ENCODE measurements at regions not wholly inside any gene's neighbourhood (a gene's known extent, or its start where the extent isn't known, plus 50 kb on each side); places are given as distances from the start of the nearest gene placed in this dataset.

DNA sequence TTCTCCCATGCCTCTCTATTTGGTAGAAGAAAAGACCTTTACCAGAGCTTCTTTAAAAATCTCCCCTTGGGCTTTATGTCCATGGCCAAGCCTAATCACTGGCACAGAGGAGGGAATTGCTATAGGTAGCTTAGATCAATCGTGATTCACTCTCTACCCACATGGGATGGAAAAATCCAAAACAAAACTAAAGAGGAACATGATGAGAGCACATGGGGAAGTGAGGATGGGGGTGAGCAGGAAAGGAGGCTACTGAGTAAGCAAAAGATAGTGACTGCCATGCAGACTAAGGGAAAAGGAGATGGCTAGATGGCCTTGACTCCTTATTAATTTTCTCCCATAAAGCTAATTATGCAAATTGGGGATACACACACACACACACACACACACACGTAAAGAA lies 201.2 kb downstream of the HS3ST3A1 start:
- ChIA-PET CTCF (no interaction called here), POLR2A (no interaction called here)
- no peak overlapping the region for H3K27ac Mint-ChIP-seq
- ATAC-seq: no peak
- no peak overlapping the region for H3K4me3 Mint-ChIP-seq
- no peaks in the 10 kb centered on the region for H3K9me3 Mint-ChIP-seq (ENCODE audit: insufficient read depth)
- no peaks in the 10 kb centered on the region for H3K4me1 Mint-ChIP-seq (ENCODE audit: low read depth)
- H3K27me3 Mint-ChIP-seq (ENCODE audit: low read depth): no peaks in the 10 kb centered on the region
- DNase-seq: no peak
- H3K36me3 Mint-ChIP-seq (ENCODE audit: low read depth): no peaks in the 10 kb centered on the region

DNA sequence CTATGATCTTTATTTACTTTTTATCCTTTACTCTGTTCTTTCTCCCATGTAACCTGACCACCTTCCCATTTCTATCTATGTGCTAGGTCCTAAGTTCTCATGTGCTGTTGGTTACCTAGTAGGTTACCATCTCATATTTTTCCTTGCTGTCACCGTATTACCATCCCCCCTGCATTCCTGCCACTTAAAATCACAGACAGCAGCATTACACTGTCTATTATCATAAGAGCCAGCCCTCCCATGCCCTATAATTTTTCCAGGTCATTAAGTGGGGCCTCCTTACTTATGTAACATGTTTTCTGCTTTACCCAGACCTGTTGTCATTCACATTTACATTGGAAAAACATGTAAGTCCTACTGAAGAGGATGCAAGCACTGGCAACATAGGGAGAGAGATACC lies 202.9 kb downstream of the HS3ST3A1 start:
- POLR2A ChIA-PET: no interaction called here
- CTCF ChIA-PET: no interaction called here
- no peak for DNase-seq
- Mint-ChIP-seq H3K9me3 (ENCODE audit: insufficient read depth) (no peaks in the 10 kb centered on the region), H3K27me3 (ENCODE audit: low read depth) (no peaks in the 10 kb centered on the region), H3K27ac (no peak overlapping the region), H3K4me1 (ENCODE audit: low read depth) (no peaks in the 10 kb centered on the region), H3K36me3 (ENCODE audit: low read depth) (no peaks in the 10 kb centered on the region), H3K4me3 (no peak overlapping the region)
- ATAC-seq: no peak

DNA sequence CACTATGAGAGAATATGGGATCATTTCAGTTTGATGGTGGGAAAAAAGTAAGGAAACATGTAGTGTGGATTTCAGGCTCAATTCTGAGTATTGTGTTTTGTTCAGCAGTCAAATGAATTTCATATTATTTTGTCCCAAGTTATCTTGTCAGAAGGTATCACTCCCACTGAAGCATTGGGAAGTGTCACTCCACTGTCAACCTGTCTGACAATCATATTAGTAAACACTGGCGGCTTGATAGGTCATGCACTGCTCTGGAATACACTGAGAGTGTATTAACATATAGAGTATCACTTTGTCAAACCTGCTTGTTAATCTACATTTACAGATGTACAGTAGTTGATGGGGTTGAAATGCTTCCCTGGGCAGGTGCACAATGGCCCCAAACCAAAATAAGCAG lies 203.6 kb downstream of the HS3ST3A1 start:
- H3K36me3 Mint-ChIP-seq (ENCODE audit: low read depth): no peaks in the 10 kb centered on the region
- H3K27me3 Mint-ChIP-seq (ENCODE audit: low read depth): no peaks in the 10 kb centered on the region
- no peaks in the 10 kb centered on the region for H3K4me1 Mint-ChIP-seq (ENCODE audit: low read depth)
- ChIA-PET POLR2A (no interaction called here), CTCF (no interaction called here)
- ATAC-seq: no peak
- DNase-seq: no peak
- no peak overlapping the region for H3K27ac Mint-ChIP-seq
- no peak overlapping the region for H3K4me3 Mint-ChIP-seq
- no peaks in the 10 kb centered on the region for H3K9me3 Mint-ChIP-seq (ENCODE audit: insufficient read depth)

DNA sequence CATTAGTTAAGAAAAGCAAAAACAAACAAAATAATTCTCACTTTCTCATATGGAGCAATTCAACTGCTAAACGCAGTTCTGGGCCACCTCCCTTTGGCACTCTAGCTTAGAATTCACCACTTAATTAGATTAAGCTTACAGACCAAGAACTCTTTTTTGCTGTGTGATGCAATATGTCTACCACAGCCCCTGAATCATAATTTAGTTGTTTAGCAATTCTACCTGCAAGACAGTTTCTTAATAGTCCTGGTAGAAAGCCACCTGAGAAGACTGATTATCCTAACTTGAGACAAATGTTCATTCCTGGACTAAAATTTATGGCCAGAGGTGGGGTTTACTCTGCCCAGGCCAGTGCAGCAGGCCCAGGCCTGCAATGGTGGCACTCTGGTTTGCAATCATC lies 205.9 kb downstream of the HS3ST3A1 start:
- Mint-ChIP-seq H3K36me3 (ENCODE audit: low read depth) (no peaks in the 10 kb centered on the region), H3K4me3 (no peak overlapping the region), H3K27ac (no peak overlapping the region), H3K9me3 (ENCODE audit: insufficient read depth) (no peaks in the 10 kb centered on the region), H3K4me1 (ENCODE audit: low read depth) (no peaks in the 10 kb centered on the region), H3K27me3 (ENCODE audit: low read depth) (no peaks in the 10 kb centered on the region)
- ChIA-PET CTCF (no interaction called here), POLR2A (no interaction called here)
- ATAC-seq: no peak
- DNase-seq: no peak

DNA sequence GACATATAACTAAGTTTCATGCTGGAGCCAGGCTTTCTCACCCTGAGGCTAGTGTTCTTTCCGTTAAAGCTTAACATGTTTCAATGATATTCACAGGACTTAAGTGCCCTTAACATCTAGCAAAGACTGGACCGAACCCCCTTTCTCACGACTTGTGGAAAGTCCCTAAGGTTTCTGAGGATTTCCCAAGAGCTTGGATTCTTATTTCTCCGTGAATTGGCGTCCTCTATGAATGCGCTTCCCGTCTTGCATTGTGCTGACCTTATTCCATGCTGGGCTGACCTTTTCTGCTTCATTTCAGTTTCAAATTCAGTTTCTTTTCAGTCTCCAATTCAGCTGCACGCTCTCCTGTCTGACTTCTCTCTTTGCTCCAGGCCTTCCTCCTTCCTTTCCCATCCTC lies 206.4 kb downstream of the HS3ST3A1 start:
- H3K27me3 Mint-ChIP-seq (ENCODE audit: low read depth): no peaks in the 10 kb centered on the region
- CTCF ChIA-PET: no interaction called here
- H3K36me3 Mint-ChIP-seq (ENCODE audit: low read depth): no peaks in the 10 kb centered on the region
- no peaks in the 10 kb centered on the region for H3K4me1 Mint-ChIP-seq (ENCODE audit: low read depth)
- no peak overlapping the region for H3K4me3 Mint-ChIP-seq
- no peaks in the 10 kb centered on the region for H3K9me3 Mint-ChIP-seq (ENCODE audit: insufficient read depth)
- DNase-seq (no peak), ATAC-seq (no peak)
- POLR2A ChIA-PET: no interaction called here
- no peak overlapping the region for H3K27ac Mint-ChIP-seq

DNA sequence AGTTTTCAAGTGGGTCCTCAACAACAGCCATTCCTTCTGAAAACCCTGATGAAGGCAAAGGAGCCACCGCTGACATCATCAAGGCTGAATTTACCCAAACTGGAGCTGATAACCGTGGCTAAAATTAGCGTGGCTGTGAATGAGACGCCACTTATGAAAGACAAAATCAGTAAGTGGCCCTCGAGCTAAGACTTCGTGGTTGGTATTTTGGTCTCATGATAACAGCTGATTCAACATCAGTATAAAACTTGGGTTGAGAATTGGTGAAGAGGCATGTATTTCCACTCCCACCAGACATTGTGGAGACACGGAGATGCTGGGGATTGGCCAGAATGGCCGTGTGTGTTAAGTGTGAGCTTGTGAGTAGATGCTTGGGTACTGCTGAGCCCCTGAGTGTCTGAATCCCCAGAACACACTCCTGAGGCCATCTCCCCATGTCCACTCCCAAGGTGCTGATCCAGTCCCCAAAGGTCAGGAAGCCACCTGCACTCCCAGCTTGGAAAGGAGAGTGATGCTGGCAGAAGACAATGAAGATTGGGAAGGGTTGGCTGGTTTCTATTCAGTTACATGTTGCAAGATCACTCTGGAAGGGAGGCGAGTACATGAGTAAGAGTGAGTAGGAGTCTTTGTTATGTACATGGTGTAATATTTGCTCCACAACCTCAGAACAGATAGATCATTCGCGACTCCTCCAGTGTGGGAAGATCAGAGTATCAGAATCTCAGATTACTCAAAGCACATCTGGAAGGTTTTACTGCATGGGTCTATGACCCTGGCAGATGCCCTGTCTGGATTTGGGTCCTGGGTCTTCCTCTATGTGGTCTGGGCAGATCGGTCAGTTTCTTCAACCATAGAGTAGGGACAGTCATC lies 207.7 kb downstream of the HS3ST3A1 start:
- no peak for DNase-seq
- Mint-ChIP-seq H3K27me3 (ENCODE audit: low read depth) (no peaks in the 10 kb centered on the region), H3K4me1 (ENCODE audit: low read depth) (no peaks in the 10 kb centered on the region), H3K9me3 (ENCODE audit: insufficient read depth) (no peaks in the 10 kb centered on the region), H3K36me3 (ENCODE audit: low read depth) (no peaks in the 10 kb centered on the region), H3K27ac (no peak overlapping the region), H3K4me3 (no peak overlapping the region)
- no peak for ATAC-seq
- CTCF ChIA-PET: no interaction called here
- POLR2A ChIA-PET: no interaction called here

DNA sequence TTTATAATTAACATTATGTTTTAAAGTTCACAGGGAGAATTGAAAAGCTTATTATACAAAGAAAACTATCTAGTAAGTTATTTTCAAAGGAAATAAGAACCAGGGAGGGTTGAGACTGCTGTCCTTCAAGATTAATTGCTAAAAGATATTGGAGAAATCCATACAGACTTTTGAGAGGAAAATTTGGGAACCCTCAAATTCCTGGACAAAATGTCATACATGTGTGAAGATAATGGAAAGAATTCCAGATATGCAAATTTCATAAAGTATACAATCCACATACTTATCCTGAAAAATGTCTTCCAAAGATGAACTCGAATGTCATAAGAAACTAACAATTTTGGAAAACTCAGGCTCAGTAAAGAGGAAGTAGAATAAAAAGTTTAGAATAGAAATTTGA lies 213.8 kb downstream of the HS3ST3A1 start:
- H3K9me3 Mint-ChIP-seq (ENCODE audit: insufficient read depth): no peaks in the 10 kb centered on the region
- ChIA-PET POLR2A (no interaction called here), CTCF (no interaction called here)
- no peak overlapping the region for H3K4me3 Mint-ChIP-seq
- H3K4me1 Mint-ChIP-seq (ENCODE audit: low read depth): no peaks in the 10 kb centered on the region
- DNase-seq (no peak), ATAC-seq (no peak)
- no peak overlapping the region for H3K27ac Mint-ChIP-seq
- no peaks in the 10 kb centered on the region for H3K27me3 Mint-ChIP-seq (ENCODE audit: low read depth)
- H3K36me3 Mint-ChIP-seq (ENCODE audit: low read depth): no peaks in the 10 kb centered on the region

DNA sequence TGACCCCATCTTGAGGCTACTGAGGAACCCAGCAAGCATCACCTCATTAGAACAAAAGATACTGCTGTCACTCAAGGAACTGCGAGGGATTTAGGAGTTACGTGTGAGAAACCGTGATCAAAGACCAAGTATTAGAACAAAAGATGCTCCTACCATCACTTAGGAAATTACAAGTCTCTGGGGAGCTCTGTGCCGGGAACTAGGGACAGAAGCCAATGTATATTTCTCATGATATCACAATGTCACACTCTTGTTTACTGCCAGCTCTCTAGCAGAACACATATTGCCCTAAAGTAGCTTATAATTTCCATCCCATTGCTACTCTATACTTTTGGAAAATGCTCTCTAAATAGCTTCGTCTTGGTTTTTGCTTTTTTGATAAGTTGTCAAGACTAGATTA lies 214.5 kb downstream of the HS3ST3A1 start:
- Mint-ChIP-seq H3K9me3 (ENCODE audit: insufficient read depth) (no peaks in the 10 kb centered on the region), H3K27me3 (ENCODE audit: low read depth) (no peaks in the 10 kb centered on the region), H3K36me3 (ENCODE audit: low read depth) (no peaks in the 10 kb centered on the region), H3K4me3 (no peak overlapping the region), H3K4me1 (ENCODE audit: low read depth) (no peaks in the 10 kb centered on the region), H3K27ac (no peak overlapping the region)
- DNase-seq: no peak
- ChIA-PET POLR2A (no interaction called here), CTCF (no interaction called here)
- no peak for ATAC-seq

DNA sequence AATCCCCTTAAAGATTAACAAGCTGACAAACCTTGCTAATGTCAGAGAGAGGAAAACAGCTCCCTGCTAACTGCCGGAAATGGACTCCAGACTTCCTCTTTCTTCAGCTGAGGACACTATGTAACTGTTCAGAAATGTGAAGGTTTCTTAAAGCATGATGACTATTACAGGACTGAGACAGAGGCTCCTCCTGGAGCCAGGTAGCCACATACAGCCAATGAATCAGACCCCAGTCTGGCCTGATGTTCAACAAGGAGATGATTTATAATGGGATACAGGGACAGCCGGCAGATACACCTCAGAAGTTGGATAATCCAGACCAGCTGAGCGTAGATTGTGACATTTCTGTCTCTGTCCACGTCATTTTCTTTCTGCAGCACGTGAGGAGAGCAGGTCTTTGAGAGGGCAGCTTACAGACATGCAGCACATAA lies 216.2 kb downstream of the HS3ST3A1 start:
- H3K9me3 Mint-ChIP-seq (ENCODE audit: insufficient read depth): no peaks in the 10 kb centered on the region
- ATAC-seq (no peak), DNase-seq (no peak)
- H3K4me1 Mint-ChIP-seq (ENCODE audit: low read depth): no peaks in the 10 kb centered on the region
- no peaks in the 10 kb centered on the region for H3K27me3 Mint-ChIP-seq (ENCODE audit: low read depth)
- H3K36me3 Mint-ChIP-seq (ENCODE audit: low read depth): no peaks in the 10 kb centered on the region
- no peak overlapping the region for H3K4me3 Mint-ChIP-seq
- no peak overlapping the region for H3K27ac Mint-ChIP-seq
- POLR2A ChIA-PET: no interaction called here
- CTCF ChIA-PET: no interaction called here

DNA sequence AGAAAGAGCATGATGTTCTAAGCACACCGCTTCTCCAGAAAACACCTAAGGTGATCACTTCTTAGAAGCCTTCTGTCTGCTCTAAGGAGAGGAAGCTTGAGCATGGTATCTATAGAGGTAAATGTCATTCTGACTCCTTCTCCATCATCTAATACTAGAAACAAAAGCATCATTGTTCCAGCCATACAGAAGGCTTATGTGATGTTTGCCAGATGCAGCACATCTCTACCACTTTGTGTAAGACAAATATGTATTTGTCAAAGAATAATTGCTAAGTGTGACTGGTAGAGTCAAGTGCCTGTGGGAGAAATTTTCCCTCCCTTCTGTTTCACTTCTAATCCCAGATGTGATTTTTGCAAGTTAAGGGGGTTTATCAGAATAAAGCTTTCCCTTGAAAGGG lies 217.1 kb downstream of the HS3ST3A1 start:
- ATAC-seq (no peak), DNase-seq (no peak)
- Mint-ChIP-seq H3K4me1 (ENCODE audit: low read depth) (no peaks in the 10 kb centered on the region), H3K36me3 (ENCODE audit: low read depth) (no peaks in the 10 kb centered on the region), H3K4me3 (no peak overlapping the region), H3K9me3 (ENCODE audit: insufficient read depth) (no peaks in the 10 kb centered on the region), H3K27ac (no peak overlapping the region), H3K27me3 (ENCODE audit: low read depth) (no peaks in the 10 kb centered on the region)
- POLR2A ChIA-PET: no interaction called here
- CTCF ChIA-PET: no interaction called here

DNA sequence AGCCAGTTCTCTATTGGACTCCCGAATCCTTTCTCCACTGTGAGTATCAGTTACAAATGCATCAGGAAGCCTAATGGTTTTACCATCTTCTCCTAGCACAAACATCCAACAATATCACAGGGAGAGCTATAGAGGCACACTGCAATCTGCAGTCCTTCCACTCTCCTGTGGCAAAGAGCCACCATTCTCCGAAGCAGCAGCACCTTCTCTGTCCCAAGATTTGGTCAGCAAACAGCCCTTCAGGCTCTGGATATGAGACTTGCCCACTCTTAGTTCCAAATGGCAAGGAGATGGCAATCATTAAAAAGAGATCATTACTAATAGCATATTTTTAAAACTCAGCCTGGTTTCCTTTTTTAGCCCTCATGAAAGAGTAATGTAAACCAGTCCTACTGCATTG lies 223.4 kb downstream of the HS3ST3A1 start:
- Mint-ChIP-seq H3K4me1 (ENCODE audit: low read depth) (no peaks in the 10 kb centered on the region), H3K27me3 (ENCODE audit: low read depth) (no peaks in the 10 kb centered on the region), H3K4me3 (no peak overlapping the region), H3K27ac (no peak overlapping the region), H3K36me3 (ENCODE audit: low read depth) (no peaks in the 10 kb centered on the region), H3K9me3 (ENCODE audit: insufficient read depth) (no peaks in the 10 kb centered on the region)
- ATAC-seq (no peak), DNase-seq (no peak)
- CTCF ChIA-PET: no interaction called here
- POLR2A ChIA-PET: no interaction called here

DNA sequence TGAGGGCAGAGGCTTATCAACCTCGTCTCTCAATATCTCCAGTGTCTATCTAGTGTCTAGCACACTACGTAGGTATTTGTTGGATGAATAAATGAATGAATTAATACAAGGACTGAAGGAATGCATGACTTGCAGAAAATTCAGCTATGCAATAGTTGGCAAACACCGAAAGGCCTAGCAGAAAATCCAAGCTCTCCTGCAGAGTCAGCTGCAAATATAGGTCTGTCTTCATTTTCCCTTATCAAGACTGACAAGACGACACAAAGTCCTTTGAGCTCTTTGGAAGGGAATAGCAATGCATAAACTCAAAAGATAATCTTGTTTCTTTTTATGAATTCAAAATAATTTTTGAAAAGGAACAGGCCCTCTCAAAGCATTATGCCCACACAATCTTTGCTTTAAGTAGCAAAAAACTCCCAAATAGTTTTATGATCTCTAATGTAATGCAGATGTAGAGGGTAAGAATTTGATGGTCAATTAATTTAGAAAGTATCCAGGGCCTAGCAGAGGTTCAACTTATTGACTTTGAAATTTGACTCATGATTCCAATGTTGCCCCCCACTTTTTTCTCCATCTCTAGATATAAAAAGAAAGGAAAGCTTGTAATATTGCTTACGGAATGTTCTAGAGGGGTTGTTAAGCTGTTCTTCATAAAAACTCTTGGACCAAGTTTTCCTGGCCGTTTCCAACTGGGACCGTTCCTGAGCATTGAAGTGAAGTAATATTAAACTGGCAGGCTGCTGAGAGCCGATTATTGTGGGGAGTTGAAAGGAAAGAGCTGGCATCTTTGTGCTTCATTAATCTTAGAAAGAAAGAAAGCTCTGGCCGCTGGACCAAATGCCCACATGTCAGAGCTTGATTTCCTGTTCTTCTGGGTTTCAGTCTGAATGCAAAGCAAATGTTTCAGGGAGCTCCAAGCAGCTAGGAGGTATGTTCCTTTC lies 227.3 kb downstream of the HS3ST3A1 start:
- Mint-ChIP-seq H3K27ac (no peak overlapping the region), H3K36me3 (ENCODE audit: low read depth) (no peaks in the 10 kb centered on the region), H3K9me3 (ENCODE audit: insufficient read depth) (no peaks in the 10 kb centered on the region), H3K4me3 (no peak overlapping the region), H3K27me3 (ENCODE audit: low read depth) (no peaks in the 10 kb centered on the region), H3K4me1 (ENCODE audit: low read depth) (no peaks in the 10 kb centered on the region)
- no peak for ATAC-seq
- no peak for DNase-seq
- ChIA-PET CTCF (no interaction called here), POLR2A (interaction anchor here (0.6 kb wide), 1 partner anchor 166 kb away, joined by 3 read pairs; no protein-coding TSS in a partner anchor)
